HepG2 (cell line): ENCODE measurements at regions not wholly inside any gene's neighbourhood (a gene's known extent, or its start where the extent isn't known, plus 50 kb on each side); places are given as distances from the start of the nearest gene placed in this dataset.

ENCODE experiments used
- ATAC-seq: fragments of 200-7000 bp; cut with Tn5 transposase; 3 replicates; pipeline ENCODE4 v1.9.1; 2020; ENCODE audit warnings: mild to moderate bottlenecking, moderate library complexity
- BruUV-seq: library from RNA; stranded (reverse); fragments of 400-500 nt; replicated peaks from 2 replicates; lab custom pipeline; 2021; lab: Mats Ljungman, UMichigan
- CTCF ChIA-PET: fragments of 300-600 bp; formaldehyde crosslinking; extraction: SDS; loops from one replicate; lab custom pipeline; 2021; ENCODE audit warnings: low total read pairs, inconsistent platforms, low intra/inter-chr PET ratio; lab: Yijun Ruan, JAX
- POLR2A ChIA-PET: fragments of 350-600 bp; sonication (Branson Sonifier 250); formaldehyde crosslinking; loops from one replicate; lab custom pipeline; 2020; ENCODE audit warnings: antibody characterized with exemption, inconsistent platforms; lab: Yijun Ruan, JAX
- DNase-seq: peaks from one replicate; pipeline ENCODE4 v3.0.0-alpha.2; 2015; ENCODE audit warnings: low spot score
- FAIRE-seq: peaks from 3 replicates; lab custom pipeline; 2011; peaks lifted over from hg19 to GRCh38; lab: Jason Lieb, UNC
- H2AFZ ChIP-seq: one replicate; pipeline ENCODE4 v1.6.1; 2011; ENCODE audit warnings: low read length, inconsistent platforms
- H3K27ac ChIP-seq: fragments of 300-600 bp; 3 replicates; pipeline ENCODE4 v1.8.0; 2011; ENCODE audit warnings: mixed run types, mild to moderate bottlenecking, mixed read lengths, low read length, inconsistent platforms; ENCODE audit not compliant: insufficient read depth; ENCODE audit errors: extremely low read length
- H3K27me3 ChIP-seq, 2 experiments: fragments of 200-600 bp in 1 of 2; 2 replicates in 1 of 2; 3 replicates in 1 of 2; pipeline versions ENCODE4 v1.6.0 to v1.8.0; 2011; ENCODE audit warnings: low read length in 2 of 2, mild to moderate bottlenecking in 2 of 2, moderate library complexity in 2 of 2, inconsistent platforms in 1 of 2; ENCODE audit not compliant: insufficient read depth in 2 of 2, control insufficient read depth in 1 of 2
- H3K36me3 ChIP-seq, 2 experiments: fragments of 200-600 bp in 1 of 2; replicated peaks in 1 of 2; 2 replicates in 1 of 2; 3 replicates in 1 of 2; pipeline versions ENCODE4 v1.5.1 to v1.8.0; 2011; ENCODE audit warnings: low read length in 2 of 2, inconsistent platforms in 1 of 2; ENCODE audit not compliant: insufficient read depth in 2 of 2, control insufficient read depth in 1 of 2
- H3K4me1 ChIP-seq: 2 replicates; pipeline ENCODE4 v1.5.1; 2012; ENCODE audit warnings: low read length, inconsistent platforms; ENCODE audit not compliant: insufficient read depth
- H3K4me2 ChIP-seq: 2 replicates; pipeline ENCODE4 v1.6.0; 2011; ENCODE audit warnings: low read depth, low read length, inconsistent platforms
- H3K4me3 ChIP-seq, 3 experiments: fragments of 200-600 bp in 1 of 3; sonication (generic), shearing (Covaris generic) in 1 of 3; replicated peaks in 1 of 3; 2 replicates each; pipeline ENCODE4 v1.5.1; 2011 to 2016; ENCODE audit warnings: low read length in 3 of 3, inconsistent platforms in 2 of 3, low read depth in 2 of 3, mild to moderate bottlenecking in 2 of 3, control low read depth in 1 of 3, mixed read lengths in 1 of 3; ENCODE audit not compliant: insufficient read depth in 1 of 3
- H3K79me2 ChIP-seq: one replicate; pipeline ENCODE4 v1.6.1; 2011; ENCODE audit warnings: low read length, inconsistent platforms; ENCODE audit not compliant: insufficient read depth
- H3K9ac ChIP-seq: 2 replicates; pipeline ENCODE4 v1.6.0; 2011; ENCODE audit warnings: mild to moderate bottlenecking, low read depth, low read length, inconsistent platforms; ENCODE audit not compliant: insufficient read depth
- H3K9me3 ChIP-seq: 2 replicates; pipeline ENCODE4 v1.5.1; 2012; ENCODE audit warnings: mild to moderate bottlenecking, low read length
- H4K20me1 ChIP-seq: 2 replicates; pipeline ENCODE4 v1.6.0; 2011; ENCODE audit warnings: inconsistent platforms, mild to moderate bottlenecking, low read length, moderate library complexity; ENCODE audit not compliant: insufficient read depth
- ASH2L ChIP-seq: fragments of 300-600, 200-600 bp; sonication (generic); IDR thresholded peaks from 2 replicates; pipeline ENCODE4 v1.7.0; 2017; ENCODE audit warnings: low read depth, mild to moderate bottlenecking, moderate library complexity, mixed read lengths, low read length; ENCODE audit not compliant: insufficient read length
- CBX2 ChIP-seq, 2 experiments: fragments of 200-600 bp in 1 of 2; sonication (generic); formaldehyde crosslinking in 1 of 2; IDR thresholded peaks; 2 replicates each; pipeline versions ENCODE4 v1.7.0 to v1.8.1; 2018 to 2022; ENCODE audit warnings: low read depth in 2 of 2, low read length in 1 of 2, mild to moderate bottlenecking in 1 of 2, missing genetic modification reagents in 1 of 2
- CEBPB ChIP-seq: IDR thresholded peaks from 2 replicates; pipeline ENCODE4 v1.6.1; 2011; ENCODE audit warnings: low read depth, low read length, improper control_type of control experiment, borderline replicate concordance
- GABPB1 ChIP-seq: IDR thresholded peaks from 2 replicates; pipeline ENCODE4 v1.6.1; 2016; ENCODE audit warnings: mild to moderate bottlenecking, missing genetic modification reagents, moderate library complexity, missing compliant biosample characterization
- KDM2A ChIP-seq: sonication (generic); formaldehyde crosslinking; IDR thresholded peaks from 2 replicates; pipeline ENCODE4 v1.4.0; 2020; ENCODE audit warnings: low read depth, missing genetic modification reagents, borderline replicate concordance
- MAFK ChIP-seq, 2 experiments: IDR thresholded peaks in 1 of 2; conservative IDR thresholded peaks in 1 of 2; 2 replicates each; pipeline ENCODE4 v1.6.1; 2011; ENCODE audit warnings: improper control_type of control experiment in 2 of 2, low read length in 2 of 2
- POLR2G ChIP-seq: fragments of 200-400 bp; formaldehyde crosslinking; IDR thresholded peaks from 2 replicates; pipeline ENCODE4 v1.6.1; 2018; ENCODE audit warnings: mild to moderate bottlenecking, low read depth, low read length, moderate library complexity
- SP2 ChIP-seq: sonication (generic); formaldehyde crosslinking; IDR thresholded peaks from 2 replicates; pipeline ENCODE4 v1.5.1; 2020; ENCODE audit warnings: mild to moderate bottlenecking, missing genetic modification reagents
- STAG1 ChIP-seq: sonication (generic); formaldehyde crosslinking; IDR thresholded peaks from 2 replicates; pipeline ENCODE4 v1.4.0; 2020; ENCODE audit warnings: missing genetic modification reagents
- TBX2 ChIP-seq: sonication (generic); formaldehyde crosslinking; IDR thresholded peaks from 2 replicates; pipeline ENCODE4 v1.5.0; 2020; ENCODE audit warnings: missing genetic modification reagents, mild to moderate bottlenecking, borderline replicate concordance
- ZNF205 ChIP-seq: IDR thresholded peaks from 2 replicates; pipeline ENCODE4 v1.6.1; 2018; ENCODE audit warnings: missing biosample characterization, missing genetic modification reagents
- ZNF234 ChIP-seq: sonication (generic); formaldehyde crosslinking; conservative IDR thresholded peaks from 2 replicates; pipeline ENCODE4 v1.5.1; 2020; ENCODE audit warnings: mild to moderate bottlenecking, missing genetic modification reagents
- ZNF569 ChIP-seq: sonication (generic); formaldehyde crosslinking; IDR thresholded peaks from 2 replicates; pipeline ENCODE4 v1.5.0; 2020; ENCODE audit warnings: mild to moderate bottlenecking, missing genetic modification reagents, moderate library complexity, borderline replicate concordance
- ZNF605 ChIP-seq: sonication (generic); formaldehyde crosslinking; IDR thresholded peaks from 2 replicates; pipeline ENCODE4 v1.8.0; 2022; ENCODE audit warnings: mild to moderate bottlenecking, missing genetic modification reagents
- ZNF775 ChIP-seq: sonication (generic); formaldehyde crosslinking; IDR thresholded peaks from 2 replicates; pipeline ENCODE4 v1.4.0; 2020; ENCODE audit warnings: missing genetic modification reagents, mild to moderate bottlenecking, moderate library complexity, borderline replicate concordance
- WGBS: methylation state at CpG from one replicate; pipeline ENCODE4 v1.1.6; 2017; ENCODE audit warnings: low lambda C conversion rate; 5-methylcytosine and 5-hydroxymethylcytosine counted together
- in situ Hi-C: cut with HindIII; loops from 2 replicates; pipeline ENCODE4 v1.10.0; 2017; ENCODE audit warnings: low pct_unique_long_range_greater_than_20kb; ENCODE audit not compliant: extremely low pct_ligation_motif_present
- intact Hi-C: fragments of 100-400 bp; cut with micrococcal nuclease; formaldehyde crosslinking; loops from one replicate; pipeline ENCODE4 v1.10.0; 2022; ENCODE audit not compliant: unreplicated experiment
- TF ChIP-seq, protein P1 (sequence below): sonication (generic); formaldehyde crosslinking; IDR thresholded peaks from 2 replicates; pipeline ENCODE4 v1.4.0; 2020; ENCODE audit warnings: missing genetic modification reagents
- TF ChIP-seq, protein P2 (sequence below): fragments of 450-650 bp; IDR thresholded peaks from 2 replicates; pipeline ENCODE4 v1.6.1; 2016
- TF ChIP-seq, protein P3 (sequence below): sonication (generic); formaldehyde crosslinking; IDR thresholded peaks from 2 replicates; pipeline ENCODE4; 2020; ENCODE audit warnings: missing genetic modification reagents, mild to moderate bottlenecking, borderline replicate concordance
- TF ChIP-seq, protein P4 (sequence below): sonication (generic); formaldehyde crosslinking; IDR thresholded peaks from 2 replicates; pipeline ENCODE4 v1.5.0; 2020; ENCODE audit warnings: missing genetic modification reagents, mild to moderate bottlenecking, borderline replicate concordance

DNA sequence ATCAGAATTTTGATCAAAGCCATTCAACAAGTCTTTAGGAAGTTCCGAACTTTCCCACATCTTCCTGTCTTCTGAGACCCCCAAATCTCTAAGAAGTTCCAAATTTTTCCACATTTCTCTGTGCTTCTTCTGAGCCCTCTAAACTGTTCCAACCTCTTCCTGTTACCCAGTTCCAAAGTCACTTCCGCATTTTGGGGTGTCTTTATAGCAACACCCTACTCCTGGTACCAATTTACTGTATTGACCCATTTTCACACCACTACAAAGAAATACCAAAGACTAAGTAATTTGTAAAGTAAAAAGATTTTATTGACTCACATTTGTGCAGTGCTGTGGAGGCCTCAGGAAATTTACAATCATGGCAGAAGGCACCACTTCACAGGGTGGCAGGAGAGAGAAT lies 385.8 kb upstream of the GHITM start:
- FAIRE-seq (no peak), DNase-seq (no peak), ATAC-seq (no peak)
- Histone ChIP-seq H3K4me2 (no peak overlapping the region), H3K4me3 (no peak overlapping the region), H3K4me1 (no peaks in the 10 kb centered on the region), H3K9ac (no peak overlapping the region), H4K20me1 (no peaks in the 10 kb centered on the region), H3K9me3 (peaks cover 94% of the 10 kb centered on the region), H3K27ac (no peak overlapping the region), H3K27me3 (no peaks in the 10 kb centered on the region), H3K36me3 (no peaks in the 10 kb centered on the region), H3K79me2 (no peaks in the 10 kb centered on the region), H2AFZ (no peak overlapping the region)
- intact Hi-C loops (no loop called here), in situ Hi-C loops (no loop called here)
- ChIA-PET POLR2A (no interaction called here), CTCF (no interaction called here)
- TF ChIP-seq ZNF775 (CRISPR knock-in tag), result no peak
- TF ChIP-seq, protein P1, sequence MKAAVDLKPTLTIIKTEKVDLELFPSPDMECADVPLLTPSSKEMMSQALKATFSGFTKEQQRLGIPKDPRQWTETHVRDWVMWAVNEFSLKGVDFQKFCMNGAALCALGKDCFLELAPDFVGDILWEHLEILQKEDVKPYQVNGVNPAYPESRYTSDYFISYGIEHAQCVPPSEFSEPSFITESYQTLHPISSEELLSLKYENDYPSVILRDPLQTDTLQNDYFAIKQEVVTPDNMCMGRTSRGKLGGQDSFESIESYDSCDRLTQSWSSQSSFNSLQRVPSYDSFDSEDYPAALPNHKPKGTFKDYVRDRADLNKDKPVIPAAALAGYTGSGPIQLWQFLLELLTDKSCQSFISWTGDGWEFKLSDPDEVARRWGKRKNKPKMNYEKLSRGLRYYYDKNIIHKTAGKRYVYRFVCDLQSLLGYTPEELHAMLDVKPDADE (CRISPR knock-in tag), result no peak
- TF ChIP-seq MAFK (conservative IDR thresholded peaks at IDR 0.05 in 1 of 2, IDR thresholded peaks at IDR 0.05 in 1 of 2; ENCODE audit: low read length in 2 of 2), result no peak
- no peak for TF ChIP-seq TBX2 (CRISPR knock-in tag)
- TF ChIP-seq, protein P2, sequence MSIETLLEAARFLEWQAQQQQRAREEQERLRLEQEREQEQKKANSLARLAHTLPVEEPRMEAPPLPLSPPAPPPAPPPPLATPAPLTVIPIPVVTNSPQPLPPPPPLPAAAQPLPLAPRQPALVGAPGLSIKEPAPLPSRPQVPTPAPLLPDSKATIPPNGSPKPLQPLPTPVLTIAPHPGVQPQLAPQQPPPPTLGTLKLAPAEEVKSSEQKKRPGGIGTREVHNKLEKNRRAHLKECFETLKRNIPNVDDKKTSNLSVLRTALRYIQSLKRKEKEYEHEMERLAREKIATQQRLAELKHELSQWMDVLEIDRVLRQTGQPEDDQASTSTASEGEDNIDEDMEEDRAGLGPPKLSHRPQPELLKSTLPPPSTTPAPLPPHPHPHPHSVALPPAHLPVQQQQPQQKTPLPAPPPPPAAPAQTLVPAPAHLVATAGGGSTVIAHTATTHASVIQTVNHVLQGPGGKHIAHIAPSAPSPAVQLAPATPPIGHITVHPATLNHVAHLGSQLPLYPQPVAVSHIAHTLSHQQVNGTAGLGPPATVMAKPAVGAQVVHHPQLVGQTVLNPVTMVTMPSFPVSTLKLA, result no peak
- TF ChIP-seq SP2 (CRISPR knock-in tag), result no peak
- no peak for TF ChIP-seq GABPB1 (CRISPR knock-in tag)
- TF ChIP-seq KDM2A, result no peak
- TF ChIP-seq POLR2G, result no peak
- TF ChIP-seq CBX2 (IDR thresholded peaks at IDR 0.05; ENCODE audit: low read depth, low read length), result no peak
- no peak for TF ChIP-seq CBX2 (CRISPR knock-in tag; IDR thresholded peaks at IDR 0.05; ENCODE audit: low read depth)
- no peak for TF ChIP-seq CEBPB
- TF ChIP-seq ZNF569 (CRISPR knock-in tag), result no peak
- no peak for TF ChIP-seq STAG1 (CRISPR knock-in tag)
- no peak for TF ChIP-seq ZNF234
- TF ChIP-seq ASH2L, result no peak
- TF ChIP-seq, protein P3, sequence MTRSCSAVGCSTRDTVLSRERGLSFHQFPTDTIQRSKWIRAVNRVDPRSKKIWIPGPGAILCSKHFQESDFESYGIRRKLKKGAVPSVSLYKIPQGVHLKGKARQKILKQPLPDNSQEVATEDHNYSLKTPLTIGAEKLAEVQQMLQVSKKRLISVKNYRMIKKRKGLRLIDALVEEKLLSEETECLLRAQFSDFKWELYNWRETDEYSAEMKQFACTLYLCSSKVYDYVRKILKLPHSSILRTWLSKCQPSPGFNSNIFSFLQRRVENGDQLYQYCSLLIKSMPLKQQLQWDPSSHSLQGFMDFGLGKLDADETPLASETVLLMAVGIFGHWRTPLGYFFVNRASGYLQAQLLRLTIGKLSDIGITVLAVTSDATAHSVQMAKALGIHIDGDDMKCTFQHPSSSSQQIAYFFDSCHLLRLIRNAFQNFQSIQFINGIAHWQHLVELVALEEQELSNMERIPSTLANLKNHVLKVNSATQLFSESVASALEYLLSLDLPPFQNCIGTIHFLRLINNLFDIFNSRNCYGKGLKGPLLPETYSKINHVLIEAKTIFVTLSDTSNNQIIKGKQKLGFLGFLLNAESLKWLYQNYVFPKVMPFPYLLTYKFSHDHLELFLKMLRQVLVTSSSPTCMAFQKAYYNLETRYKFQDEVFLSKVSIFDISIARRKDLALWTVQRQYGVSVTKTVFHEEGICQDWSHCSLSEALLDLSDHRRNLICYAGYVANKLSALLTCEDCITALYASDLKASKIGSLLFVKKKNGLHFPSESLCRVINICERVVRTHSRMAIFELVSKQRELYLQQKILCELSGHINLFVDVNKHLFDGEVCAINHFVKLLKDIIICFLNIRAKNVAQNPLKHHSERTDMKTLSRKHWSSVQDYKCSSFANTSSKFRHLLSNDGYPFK (CRISPR knock-in tag), result no peak
- TF ChIP-seq, protein P4, sequence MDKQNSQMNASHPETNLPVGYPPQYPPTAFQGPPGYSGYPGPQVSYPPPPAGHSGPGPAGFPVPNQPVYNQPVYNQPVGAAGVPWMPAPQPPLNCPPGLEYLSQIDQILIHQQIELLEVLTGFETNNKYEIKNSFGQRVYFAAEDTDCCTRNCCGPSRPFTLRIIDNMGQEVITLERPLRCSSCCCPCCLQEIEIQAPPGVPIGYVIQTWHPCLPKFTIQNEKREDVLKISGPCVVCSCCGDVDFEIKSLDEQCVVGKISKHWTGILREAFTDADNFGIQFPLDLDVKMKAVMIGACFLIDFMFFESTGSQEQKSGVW (CRISPR knock-in tag), result no peak
- no peak for TF ChIP-seq ZNF205
- no peak for TF ChIP-seq ZNF605
- WGBS, result 2% methylated on average over 2 of the region's 2 CpGs
- BruUV-seq, result no TSS peak
